GM18861 (cell line): ENCODE measurements at regions not wholly inside any gene's neighbourhood (a gene's known extent, or its start where the extent isn't known, plus 50 kb on each side); places are given as distances from the start of the nearest gene placed in this dataset.
A peak's percentile ranks its signal among the peaks of the same experiment; 100 is the strongest.

Source experiments
- ATAC-seq: cut with Tn5 transposase; IDR thresholded peaks from one replicate; pipeline ENCODE4 v1.9.1; 2021; ENCODE audit not compliant: unreplicated experiment

GRCh38 chr12:25713264-25713663 lies 160.2 kb upstream of the LMNTD1 start:
- peak; percentile 98 for ATAC-seq

GRCh38 chr12:25714198-25714984 lies 161.3 kb upstream of the LMNTD1 start:
- no peak for ATAC-seq

GRCh38 chr12:25715102-25715501 lies 162.0 kb upstream of the LMNTD1 start:
- no peak for ATAC-seq

- ATAC-seq = no peak
These were observed 163.8 kb upstream of the LMNTD1 start for GRCh38 chr12:25716842-25717241.

- ATAC-seq = no peak
These were observed 164.5 kb upstream of the LMNTD1 start for GRCh38 chr12:25717552-25717951.

GRCh38 chr12:25718081-25718731 lies 165.1 kb upstream of the LMNTD1 start:
- no peak for ATAC-seq

- no peak for ATAC-seq
These were observed 166.4 kb upstream of the LMNTD1 start for GRCh38 chr12:25719505-25719904.

- no peak for ATAC-seq
These were observed 170.3 kb upstream of the LMNTD1 start for GRCh38 chr12:25723336-25723735.

GRCh38 chr12:25723921-25724491 lies 170.9 kb upstream of the LMNTD1 start:
- ATAC-seq = no peak

GRCh38 chr12:25725470-25725869 lies 172.4 kb upstream of the LMNTD1 start:
- ATAC-seq = no peak

GRCh38 chr12:25725931-25726330 lies 172.8 kb upstream of the LMNTD1 start:
- no peak for ATAC-seq

- no peak for ATAC-seq
These were observed 175.0 kb upstream of the LMNTD1 start for GRCh38 chr12:25728056-25728595.

GRCh38 chr12:25730489-25731349 lies 177.6 kb upstream of the LMNTD1 start:
- no peak for ATAC-seq

- ATAC-seq = no peak
These were observed 180.5 kb upstream of the LMNTD1 start for GRCh38 chr12:25733541-25733940.

GRCh38 chr12:25734529-25735180 lies 181.6 kb upstream of the LMNTD1 start:
- ATAC-seq = peak; percentile 69

- ATAC-seq = no peak
These were observed 187.5 kb upstream of the LMNTD1 start for GRCh38 chr12:25740617-25741016.

- ATAC-seq = no peak
These were observed 188.8 kb upstream of the LMNTD1 start for GRCh38 chr12:25741917-25742316.

GRCh38 chr12:25743679-25744215 lies 190.7 kb upstream of the LMNTD1 start:
- ATAC-seq = no peak

GRCh38 chr12:25744313-25744712 lies 191.2 kb upstream of the LMNTD1 start:
- ATAC-seq = no peak

- no peak for ATAC-seq
These were observed 192.2 kb upstream of the LMNTD1 start for GRCh38 chr12:25745281-25745680.
